Astrocyte (in vitro differentiated cells and primary cell): ENCODE measurements at regions not wholly inside any gene's neighbourhood (a gene's known extent, or its start where the extent isn't known, plus 50 kb on each side); places are given as distances from the start of the nearest gene placed in this dataset.

Source experiments
- DNase-seq: peaks from one replicate; pipeline ENCODE4 v3.0.0-alpha.2; 2010; ENCODE audit warnings: low read depth
- FAIRE-seq: peaks from 2 replicates; lab custom pipeline; 2011; peaks lifted over from hg19 to GRCh38; lab: Jason Lieb, UNC
- H2AFZ ChIP-seq: 2 replicates; pipeline ENCODE4 v1.6.0; 2012; ENCODE audit warnings: low read depth, low read length, inconsistent platforms
- H3K27ac ChIP-seq: 2 replicates; pipeline ENCODE4 v1.5.1; 2011; ENCODE audit warnings: low read depth, low read length, inconsistent platforms
- H3K27me3 ChIP-seq: 2 replicates; pipeline ENCODE4 v1.6.0; 2011; ENCODE audit warnings: low read length, inconsistent platforms; ENCODE audit not compliant: insufficient read depth
- H3K36me3 ChIP-seq: 2 replicates; pipeline ENCODE4 v1.5.1; 2011; ENCODE audit warnings: low read length, inconsistent platforms; ENCODE audit not compliant: insufficient read depth
- H3K4me1 ChIP-seq: 2 replicates; pipeline ENCODE4 v1.5.1; 2011; ENCODE audit warnings: low read length, inconsistent platforms; ENCODE audit not compliant: insufficient read depth
- H3K4me2 ChIP-seq: 2 replicates; pipeline ENCODE4 v1.6.0; 2012; ENCODE audit warnings: low read length, inconsistent platforms
- H3K4me3 ChIP-seq: 2 replicates; pipeline ENCODE4 v1.5.1; 2011; ENCODE audit warnings: low read depth, mild to moderate bottlenecking, low read length, inconsistent platforms; ENCODE audit not compliant: insufficient read depth
- H3K79me2 ChIP-seq: 2 replicates; pipeline ENCODE4 v1.6.0; 2012; ENCODE audit warnings: mild to moderate bottlenecking, low read length, inconsistent platforms; ENCODE audit not compliant: insufficient read depth
- H3K9ac ChIP-seq: 2 replicates; pipeline ENCODE4 v1.6.0; 2012; ENCODE audit warnings: mild to moderate bottlenecking, low read length, inconsistent platforms
- H3K9me3 ChIP-seq: 2 replicates; pipeline ENCODE4 v1.5.1; 2012; ENCODE audit warnings: low read depth, mild to moderate bottlenecking, low read length, inconsistent platforms; ENCODE audit not compliant: insufficient read depth
- H4K20me1 ChIP-seq: 2 replicates; pipeline ENCODE4 v1.6.0; 2012; ENCODE audit warnings: low read length, inconsistent platforms; ENCODE audit not compliant: insufficient read depth
- H3K27ac Mint-ChIP-seq: one replicate; pipeline ENCODE4 v1.8.0; 2021; ENCODE audit warnings: mild to moderate bottlenecking, mixed read lengths; ENCODE audit not compliant: unreplicated experiment
- H3K27me3 Mint-ChIP-seq: one replicate; pipeline ENCODE4 v1.8.0; 2021; ENCODE audit warnings: low read depth, mixed read lengths; ENCODE audit not compliant: unreplicated experiment
- H3K36me3 Mint-ChIP-seq: one replicate; pipeline ENCODE4 v1.8.0; 2021; ENCODE audit warnings: low read depth, mixed read lengths; ENCODE audit not compliant: unreplicated experiment
- H3K4me1 Mint-ChIP-seq: one replicate; pipeline ENCODE4 v1.8.0; 2021; ENCODE audit warnings: low read depth, mixed read lengths; ENCODE audit not compliant: unreplicated experiment
- H3K4me3 Mint-ChIP-seq: one replicate; pipeline ENCODE4 v1.8.0; 2021; ENCODE audit warnings: mild to moderate bottlenecking, moderate library complexity, mixed read lengths; ENCODE audit not compliant: unreplicated experiment
- H3K9me3 Mint-ChIP-seq: one replicate; pipeline ENCODE4 v1.8.0; 2021; ENCODE audit warnings: mild to moderate bottlenecking, mixed read lengths; ENCODE audit not compliant: unreplicated experiment
- CTCF ChIP-seq: IDR thresholded peaks from 2 replicates; pipeline ENCODE4 v1.5.1; 2011; ENCODE audit warnings: low read depth, mild to moderate bottlenecking, inconsistent platforms, low read length, moderate library complexity; ENCODE audit not compliant: insufficient read depth
- EZH2 ChIP-seq: IDR thresholded peaks from 2 replicates; pipeline ENCODE4 v1.6.1; 2012; ENCODE audit warnings: mild to moderate bottlenecking, low read length, inconsistent platforms; ENCODE audit not compliant: insufficient read depth

GRCh38 chr1:110783292-110783918 lies 89.5 kb upstream of the CD53 start:
- no peaks in the 10 kb centered on the region for H3K79me2 ChIP-seq
- H3K4me1 ChIP-seq, result no peaks in the 10 kb centered on the region
- H3K27ac Mint-ChIP-seq, result no peak overlapping the region
- peak; percentile 5 for FAIRE-seq
- H3K9me3 Mint-ChIP-seq, result peaks cover 11% of the 10 kb centered on the region
- peaks cover 45% of the 10 kb centered on the region for H3K27me3 Mint-ChIP-seq
- no peak overlapping the region for H3K9ac ChIP-seq
- no peak overlapping the region for H3K4me3 Mint-ChIP-seq
- no peak overlapping the region for H3K27ac ChIP-seq
- no peaks in the 10 kb centered on the region for H4K20me1 ChIP-seq
- no peak overlapping the region for H3K4me2 ChIP-seq
- H3K36me3 ChIP-seq, result no peaks in the 10 kb centered on the region
- no peaks in the 10 kb centered on the region for H3K4me1 Mint-ChIP-seq
- H3K36me3 Mint-ChIP-seq, result no peaks in the 10 kb centered on the region
- DNase-seq, result peak; percentile 16
- H3K27me3 ChIP-seq, result no peaks in the 10 kb centered on the region
- TF ChIP-seq EZH2, result no peak
- peak; percentile 96 for TF ChIP-seq CTCF
- H2AFZ ChIP-seq, result no peak overlapping the region
- H3K4me3 ChIP-seq, result no peak overlapping the region
- no peaks in the 10 kb centered on the region for H3K9me3 ChIP-seq

GRCh38 chr1:110781525-110781924 lies 91.4 kb upstream of the CD53 start:
- H3K4me3 ChIP-seq, result no peak overlapping the region
- no peaks in the 10 kb centered on the region for H3K36me3 ChIP-seq
- H3K27me3 Mint-ChIP-seq, result peaks cover 47% of the 10 kb centered on the region
- no peaks in the 10 kb centered on the region for H3K36me3 Mint-ChIP-seq
- no peaks in the 10 kb centered on the region for H4K20me1 ChIP-seq
- H3K79me2 ChIP-seq, result no peaks in the 10 kb centered on the region
- TF ChIP-seq CTCF (no peak), EZH2 (no peak)
- no peak overlapping the region for H3K4me3 Mint-ChIP-seq
- no peaks in the 10 kb centered on the region for H3K27me3 ChIP-seq
- no peak overlapping the region for H3K4me2 ChIP-seq
- FAIRE-seq (no peak), DNase-seq (no peak)
- no peak overlapping the region for H3K9ac ChIP-seq
- H2AFZ ChIP-seq, result no peak overlapping the region
- H3K4me1 ChIP-seq, result no peaks in the 10 kb centered on the region
- H3K9me3 Mint-ChIP-seq, result peaks cover 7% of the 10 kb centered on the region
- H3K27ac ChIP-seq, result no peak overlapping the region
- no peaks in the 10 kb centered on the region for H3K4me1 Mint-ChIP-seq
- no peaks in the 10 kb centered on the region for H3K9me3 ChIP-seq
- H3K27ac Mint-ChIP-seq, result no peak overlapping the region

GRCh38 chr1:110780600-110781484 lies 92.1 kb upstream of the CD53 start:
- peak; percentile 28 for DNase-seq
- no peak for FAIRE-seq

More at GRCh38 chr1:110780600-110781484, 92.1 kb upstream of the CD53 start:
- Mint-ChIP-seq H3K36me3 (no peaks in the 10 kb centered on the region), H3K4me3 (no peak overlapping the region), H3K9me3 (peaks cover 7% of the 10 kb centered on the region), H3K27ac (no peak overlapping the region), H3K27me3 (peaks cover 52% of the 10 kb centered on the region), H3K4me1 (no peaks in the 10 kb centered on the region)
- Histone ChIP-seq H3K9ac (no peak overlapping the region), H3K79me2 (no peaks in the 10 kb centered on the region), H3K36me3 (no peaks in the 10 kb centered on the region), H3K9me3 (no peaks in the 10 kb centered on the region), H4K20me1 (no peaks in the 10 kb centered on the region), H3K4me3 (no peak overlapping the region), H3K4me2 (no peak overlapping the region), H3K27ac (no peak overlapping the region), H2AFZ (no peak overlapping the region), H3K27me3 (no peaks in the 10 kb centered on the region), H3K4me1 (no peaks in the 10 kb centered on the region)
- TF ChIP-seq CTCF, result peak; percentile 79
- TF ChIP-seq EZH2, result no peak
